ENCODE measurements at regions not wholly inside any gene's neighbourhood (a gene's known extent, or its start where the extent isn't known, plus 50 kb on each side); places are given as distances from the start of the nearest gene placed in this dataset.

DNA sequence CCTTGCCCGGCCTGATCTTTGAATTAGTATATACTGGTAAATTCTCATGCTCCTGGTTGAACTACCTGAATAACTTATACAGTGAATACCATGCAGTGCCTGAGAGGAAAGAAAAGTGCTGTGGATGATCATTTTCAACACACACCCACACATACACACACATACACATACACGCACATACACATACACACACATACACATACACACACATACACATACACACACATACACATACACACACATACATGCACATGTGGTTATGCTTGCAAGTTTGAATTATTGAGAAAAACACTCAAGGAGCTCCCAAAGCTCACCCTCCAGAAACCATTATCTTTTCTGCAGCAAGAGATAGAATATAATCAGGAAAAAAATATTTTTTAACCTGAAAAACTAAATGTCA lies 366.9 kb upstream of the RASGEF1B start:
- no CpG with 5 or more reads among the region's 2 CpGs for WGBS (ENCODE audit: insufficient coverage)
- CTCF ChIA-PET = interaction anchor here (1.0 to 3.2 kb wide), 4 partner anchors 333 to 373 kb away, joined by 3 to 24 read pairs (median 10); partner anchors contain the start of gene RASGEF1B
- Mint-ChIP-seq H3K27me3 (no peaks in the 10 kb centered on the region), H3K4me1 (peaks cover 9% of the 10 kb centered on the region), H3K4me3 (no peak overlapping the region), H3K9me3 (ENCODE audit: insufficient read depth) (no peaks in the 10 kb centered on the region), H3K27ac (no peak overlapping the region)
- no peak for ATAC-seq (ENCODE audit: low read depth)
- no peak overlapping the region for H3K4me2 ChIP-seq (replicated peaks; ENCODE audit: low read depth, low read length, poor library complexity, severe bottlenecking)
- no peak for DNase-seq
- H3K4me1 ChIP-seq (ENCODE audit: control insufficient read depth in 2 of 2, insufficient read depth in 2 of 2, low read length in 2 of 2) = peaks cover 0 to 4% of the 10 kb centered on the region in 2 donors
- no peaks in the 10 kb centered on the region for H3K79me2 ChIP-seq (ENCODE audit: control insufficient read depth, insufficient read depth, low read length)
- POLR2A ChIA-PET = no interaction called here
- TF ChIP-seq EZH2 (IDR thresholded peaks at IDR 0.05; ENCODE audit: borderline replicate concordance, insufficient read depth, low read depth, low read length, poor library complexity, severe bottlenecking) = no peak
- TF ChIP-seq, protein P1, sequence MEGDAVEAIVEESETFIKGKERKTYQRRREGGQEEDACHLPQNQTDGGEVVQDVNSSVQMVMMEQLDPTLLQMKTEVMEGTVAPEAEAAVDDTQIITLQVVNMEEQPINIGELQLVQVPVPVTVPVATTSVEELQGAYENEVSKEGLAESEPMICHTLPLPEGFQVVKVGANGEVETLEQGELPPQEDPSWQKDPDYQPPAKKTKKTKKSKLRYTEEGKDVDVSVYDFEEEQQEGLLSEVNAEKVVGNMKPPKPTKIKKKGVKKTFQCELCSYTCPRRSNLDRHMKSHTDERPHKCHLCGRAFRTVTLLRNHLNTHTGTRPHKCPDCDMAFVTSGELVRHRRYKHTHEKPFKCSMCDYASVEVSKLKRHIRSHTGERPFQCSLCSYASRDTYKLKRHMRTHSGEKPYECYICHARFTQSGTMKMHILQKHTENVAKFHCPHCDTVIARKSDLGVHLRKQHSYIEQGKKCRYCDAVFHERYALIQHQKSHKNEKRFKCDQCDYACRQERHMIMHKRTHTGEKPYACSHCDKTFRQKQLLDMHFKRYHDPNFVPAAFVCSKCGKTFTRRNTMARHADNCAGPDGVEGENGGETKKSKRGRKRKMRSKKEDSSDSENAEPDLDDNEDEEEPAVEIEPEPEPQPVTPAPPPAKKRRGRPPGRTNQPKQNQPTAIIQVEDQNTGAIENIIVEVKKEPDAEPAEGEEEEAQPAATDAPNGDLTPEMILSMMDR (IDR thresholded peaks at IDR 0.05) = no peak
- no peak overlapping the region for H3K9ac ChIP-seq (ENCODE audit: low read length)
- no peak overlapping the region for H3K4me3 ChIP-seq (ENCODE audit: control extremely low read depth in 1 of 5, extremely low read depth in 1 of 5, insufficient read depth in 1 of 5, low read depth in 2 of 5, low read length in 4 of 5)
- H4K20me1 ChIP-seq (ENCODE audit: control insufficient read depth, insufficient read depth, low read length, poor library complexity, severe bottlenecking) = no peaks in the 10 kb centered on the region
- H3K27ac ChIP-seq (ENCODE audit: low read length in 2 of 2) = no peak overlapping the region
- H3K36me3 ChIP-seq (replicated peaks in 1 of 2; ENCODE audit: control extremely low read depth in 1 of 2, control insufficient read depth in 1 of 2, extremely low read depth in 1 of 2, insufficient read depth in 2 of 2, low read length in 1 of 2) = no peaks in the 10 kb centered on the region
- no peaks in the 10 kb centered on the region for H3K27me3 ChIP-seq (replicated peaks in 1 of 4; ENCODE audit: control extremely low read depth in 1 of 4, control insufficient read depth in 3 of 4, insufficient read depth in 4 of 4, low read length in 3 of 4)
- no peak overlapping the region for H2AFZ ChIP-seq (ENCODE audit: insufficient read depth, low read depth, low read length, poor library complexity, severe bottlenecking)
- intact Hi-C loops (cut with micrococcal nuclease) = no loop called here
- H3K9me3 ChIP-seq (ENCODE audit: control extremely low read depth in 1 of 3, control insufficient read depth in 2 of 3, insufficient read depth in 1 of 3, low read length in 2 of 3) = no peaks in the 10 kb centered on the region

DNA sequence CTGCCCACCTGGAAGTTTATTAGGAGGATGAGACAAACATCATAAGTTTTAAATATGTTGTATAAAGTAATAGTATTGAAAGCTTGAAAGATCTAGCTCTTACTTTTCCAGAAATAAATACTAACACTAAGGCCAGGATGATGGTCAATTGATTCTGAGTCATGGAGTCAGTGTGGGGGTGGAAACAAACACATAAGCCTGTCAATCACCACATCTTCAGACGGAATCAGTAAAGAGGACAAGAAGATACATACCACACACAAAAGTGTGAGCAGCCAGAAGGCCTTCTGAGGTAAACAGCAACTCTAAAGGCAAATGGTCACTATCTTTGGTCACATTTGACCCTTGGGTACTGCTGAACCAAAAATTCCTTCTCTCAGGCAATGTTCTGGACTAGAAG lies 365.0 kb upstream of the RASGEF1B start:
- no peak overlapping the region for H3K4me3 ChIP-seq (ENCODE audit: control extremely low read depth in 1 of 5, extremely low read depth in 1 of 5, insufficient read depth in 1 of 5, low read depth in 2 of 5, low read length in 4 of 5)
- intact Hi-C loops (cut with micrococcal nuclease) = no loop called here
- ATAC-seq (ENCODE audit: low read depth) = no peak
- no peak overlapping the region for H3K9ac ChIP-seq (ENCODE audit: low read length)
- Mint-ChIP-seq H3K4me1 (peaks cover 9% of the 10 kb centered on the region), H3K27ac (no peak overlapping the region), H3K27me3 (no peaks in the 10 kb centered on the region), H3K4me3 (no peak overlapping the region), H3K9me3 (ENCODE audit: insufficient read depth) (no peaks in the 10 kb centered on the region)
- H2AFZ ChIP-seq (ENCODE audit: insufficient read depth, low read depth, low read length, poor library complexity, severe bottlenecking) = no peak overlapping the region
- no peaks in the 10 kb centered on the region for H3K36me3 ChIP-seq (replicated peaks in 1 of 2; ENCODE audit: control extremely low read depth in 1 of 2, control insufficient read depth in 1 of 2, extremely low read depth in 1 of 2, insufficient read depth in 2 of 2, low read length in 1 of 2)
- H3K4me2 ChIP-seq (replicated peaks; ENCODE audit: low read depth, low read length, poor library complexity, severe bottlenecking) = no peak overlapping the region
- H3K27ac ChIP-seq (ENCODE audit: low read length in 2 of 2) = no peak overlapping the region
- 57% methylated on average over 1 of the region's 1 CpG for whole genome bisulfite sequencing (ENCODE audit: insufficient coverage)
- ChIA-PET POLR2A (interaction anchor here (0.6 kb wide), 1 partner anchor 630 kb away, joined by 3 read pairs; no protein-coding TSS in a partner anchor), CTCF (interaction anchor here (0.6 to 2.3 kb wide), 4 partner anchors 8 to 404 kb away, joined by 3 to 12 read pairs (median 4); no protein-coding TSS in a partner anchor)
- H3K9me3 ChIP-seq (ENCODE audit: control extremely low read depth in 1 of 3, control insufficient read depth in 2 of 3, insufficient read depth in 1 of 3, low read length in 2 of 3) = no peaks in the 10 kb centered on the region
- TF ChIP-seq, protein P1 (IDR thresholded peaks at IDR 0.05) = no peak
- TF ChIP-seq EZH2 (IDR thresholded peaks at IDR 0.05; ENCODE audit: borderline replicate concordance, insufficient read depth, low read depth, low read length, poor library complexity, severe bottlenecking) = no peak
- peaks cover 0 to 4% of the 10 kb centered on the region in 2 donors for H3K4me1 ChIP-seq (ENCODE audit: control insufficient read depth in 2 of 2, insufficient read depth in 2 of 2, low read length in 2 of 2)
- no peaks in the 10 kb centered on the region for H3K79me2 ChIP-seq (ENCODE audit: control insufficient read depth, insufficient read depth, low read length)
- H3K27me3 ChIP-seq (replicated peaks in 1 of 4; ENCODE audit: control extremely low read depth in 1 of 4, control insufficient read depth in 3 of 4, insufficient read depth in 4 of 4, low read length in 3 of 4) = no peaks in the 10 kb centered on the region
- H4K20me1 ChIP-seq (ENCODE audit: control insufficient read depth, insufficient read depth, low read length, poor library complexity, severe bottlenecking) = no peaks in the 10 kb centered on the region
- no peak for DNase-seq
